ENCODE measurements at regions not wholly inside any gene's neighbourhood (a gene's known extent, or its start where the extent isn't known, plus 50 kb on each side); places are given as distances from the start of the nearest gene placed in this dataset.

GRCh38 chr7:10315881-10316280 is 657.8 kb upstream of the PHF14 start:
- TF ChIP-seq CTCF (conservative IDR thresholded peaks at IDR 0.05 in 1 of 2, IDR thresholded peaks at IDR 0.05 in 1 of 2; ENCODE audit: extremely low read depth in 1 of 2, insufficient read depth in 1 of 2, low read depth in 1 of 2, low read length in 2 of 2) (no peak), EZH2 (IDR thresholded peaks at IDR 0.05; ENCODE audit: borderline replicate concordance, low read length) (no peak)

All from mammary epithelial cell (primary cell).